Mesothelial cell of epicardium (in vitro differentiated cells): ENCODE measurements at regions not wholly inside any gene's neighbourhood (a gene's known extent, or its start where the extent isn't known, plus 50 kb on each side); places are given as distances from the start of the nearest gene placed in this dataset.

Experiments used
- DNase-seq, 2 experiments: peaks; one replicate each; pipeline ENCODE4 v3.0.0; 2021; ENCODE audit warnings: low spot score in 2 of 2; ENCODE audit not compliant: unreplicated experiment in 2 of 2
- H3K27ac Mint-ChIP-seq: 2 replicates; pipeline ENCODE4 v1.8.0; 2021; ENCODE audit warnings: mixed read lengths
- H3K27me3 Mint-ChIP-seq: 2 replicates; pipeline ENCODE4 v1.8.0; 2021; ENCODE audit warnings: low read depth, mixed read lengths
- H3K36me3 Mint-ChIP-seq: 2 replicates; pipeline ENCODE4 v1.8.0; 2021; ENCODE audit warnings: mixed read lengths
- H3K4me1 Mint-ChIP-seq: 2 replicates; pipeline ENCODE4 v1.8.0; 2021; ENCODE audit warnings: mixed read lengths
- H3K4me3 Mint-ChIP-seq: 2 replicates; pipeline ENCODE4 v1.8.0; 2021; ENCODE audit warnings: mild to moderate bottlenecking, moderate library complexity, mixed read lengths
- H3K9me3 Mint-ChIP-seq: 2 replicates; pipeline ENCODE4 v1.8.0; 2021; ENCODE audit warnings: mixed read lengths
- TF ChIP-seq, protein P1 (sequence below): fragments of 200-600 bp; sonication (generic); IDR thresholded peaks from one replicate; pipeline ENCODE4 v1.5.0; 2021; ENCODE audit warnings: antibody characterized with exemption; ENCODE audit not compliant: unreplicated experiment

DNA sequence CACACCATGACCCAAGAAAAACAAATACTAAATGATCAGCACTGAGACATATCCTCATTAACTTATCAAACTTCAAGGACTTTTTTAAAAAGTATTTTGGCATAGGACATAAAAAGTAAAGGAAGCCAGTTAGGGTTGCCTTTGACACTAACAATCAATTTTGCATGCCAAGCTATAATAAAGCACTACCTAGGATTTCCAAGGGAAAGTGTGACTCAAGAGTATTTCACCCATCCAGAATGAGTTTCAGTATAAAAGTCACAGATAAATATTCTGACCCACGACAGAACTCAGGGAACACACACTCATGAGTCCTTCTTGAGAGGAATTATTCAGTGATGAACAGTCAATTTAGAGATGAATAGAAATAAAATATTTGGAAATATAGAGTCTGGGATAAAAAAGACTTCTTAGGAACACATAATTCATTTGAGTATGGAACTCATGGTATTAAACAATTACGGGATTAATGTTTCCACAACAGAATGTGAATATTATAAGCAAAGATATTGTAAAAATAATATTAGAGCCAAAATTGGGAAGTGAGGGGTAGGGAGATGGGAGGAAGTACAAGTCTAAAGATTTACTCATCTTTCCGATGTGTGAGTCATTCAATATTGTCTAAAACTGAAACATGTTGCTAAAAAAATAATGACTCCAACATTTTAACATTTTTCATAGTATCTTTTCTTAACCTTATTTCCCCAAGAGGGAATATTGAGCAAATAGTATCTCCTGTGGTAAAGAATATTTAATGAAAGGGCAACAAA, 143.5 kb upstream of the LNX1 start:
- H3K4me3 Mint-ChIP-seq: no peak overlapping the region
- peaks cover 16% of the 10 kb centered on the region for H3K4me1 Mint-ChIP-seq
- H3K36me3 Mint-ChIP-seq: no peaks in the 10 kb centered on the region
- TF ChIP-seq, protein P1, sequence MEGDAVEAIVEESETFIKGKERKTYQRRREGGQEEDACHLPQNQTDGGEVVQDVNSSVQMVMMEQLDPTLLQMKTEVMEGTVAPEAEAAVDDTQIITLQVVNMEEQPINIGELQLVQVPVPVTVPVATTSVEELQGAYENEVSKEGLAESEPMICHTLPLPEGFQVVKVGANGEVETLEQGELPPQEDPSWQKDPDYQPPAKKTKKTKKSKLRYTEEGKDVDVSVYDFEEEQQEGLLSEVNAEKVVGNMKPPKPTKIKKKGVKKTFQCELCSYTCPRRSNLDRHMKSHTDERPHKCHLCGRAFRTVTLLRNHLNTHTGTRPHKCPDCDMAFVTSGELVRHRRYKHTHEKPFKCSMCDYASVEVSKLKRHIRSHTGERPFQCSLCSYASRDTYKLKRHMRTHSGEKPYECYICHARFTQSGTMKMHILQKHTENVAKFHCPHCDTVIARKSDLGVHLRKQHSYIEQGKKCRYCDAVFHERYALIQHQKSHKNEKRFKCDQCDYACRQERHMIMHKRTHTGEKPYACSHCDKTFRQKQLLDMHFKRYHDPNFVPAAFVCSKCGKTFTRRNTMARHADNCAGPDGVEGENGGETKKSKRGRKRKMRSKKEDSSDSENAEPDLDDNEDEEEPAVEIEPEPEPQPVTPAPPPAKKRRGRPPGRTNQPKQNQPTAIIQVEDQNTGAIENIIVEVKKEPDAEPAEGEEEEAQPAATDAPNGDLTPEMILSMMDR: no peak
- H3K27ac Mint-ChIP-seq: no peak overlapping the region
- DNase-seq: no peak
- H3K27me3 Mint-ChIP-seq: peaks cover 3% of the 10 kb centered on the region
- no peaks in the 10 kb centered on the region for H3K9me3 Mint-ChIP-seq

DNA sequence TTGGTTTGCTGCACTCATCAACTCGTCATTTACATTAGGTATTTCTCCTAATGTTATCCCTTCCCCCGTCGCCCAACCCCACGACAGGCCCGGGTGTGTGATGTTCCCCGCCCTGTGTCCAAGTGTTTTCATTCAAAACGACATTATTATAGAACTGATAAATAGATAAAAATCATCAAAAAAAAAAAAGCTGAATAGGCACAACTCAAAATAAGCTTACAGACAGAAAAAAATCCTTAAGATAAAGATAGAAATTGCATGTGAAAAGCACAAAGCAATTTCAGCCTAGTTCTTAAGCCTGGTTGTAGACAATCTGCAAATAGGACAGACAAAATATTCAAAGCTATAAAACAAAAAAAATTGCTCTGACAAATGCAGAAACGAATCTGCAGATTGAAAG, 142.9 kb upstream of the LNX1 start:
- H3K9me3 Mint-ChIP-seq: no peaks in the 10 kb centered on the region
- DNase-seq: no peak
- H3K27me3 Mint-ChIP-seq: peaks cover 3% of the 10 kb centered on the region
- peaks cover 17% of the 10 kb centered on the region for H3K4me1 Mint-ChIP-seq
- H3K36me3 Mint-ChIP-seq: no peaks in the 10 kb centered on the region
- TF ChIP-seq, protein P1: no peak
- no peak overlapping the region for H3K27ac Mint-ChIP-seq
- no peak overlapping the region for H3K4me3 Mint-ChIP-seq

DNA sequence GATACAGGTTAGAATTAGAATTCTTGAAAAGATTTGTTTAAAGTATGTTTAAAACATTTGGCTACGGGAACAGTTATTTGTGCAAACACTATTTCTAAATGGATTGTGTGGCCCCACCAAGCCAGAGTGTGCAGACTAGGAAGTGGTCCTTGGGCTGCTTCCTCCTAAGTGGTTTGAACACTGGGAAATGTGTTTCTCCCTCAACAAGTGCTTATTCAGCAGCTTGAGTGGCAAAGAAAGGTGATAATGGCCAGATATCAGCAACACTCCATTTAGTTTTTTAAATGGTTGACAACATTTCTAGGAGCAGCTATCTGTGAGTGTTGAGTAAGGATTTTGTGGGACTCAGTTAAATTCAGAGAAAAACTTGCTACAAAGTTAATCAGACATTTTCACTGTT, 141.4 kb upstream of the LNX1 start:
- DNase-seq: no peak
- no peak overlapping the region for H3K4me3 Mint-ChIP-seq
- TF ChIP-seq, protein P1: no peak
- no peaks in the 10 kb centered on the region for H3K36me3 Mint-ChIP-seq
- no peaks in the 10 kb centered on the region for H3K9me3 Mint-ChIP-seq
- H3K27ac Mint-ChIP-seq: no peak overlapping the region
- H3K4me1 Mint-ChIP-seq: peaks cover 17% of the 10 kb centered on the region
- peaks cover 3% of the 10 kb centered on the region for H3K27me3 Mint-ChIP-seq

DNA sequence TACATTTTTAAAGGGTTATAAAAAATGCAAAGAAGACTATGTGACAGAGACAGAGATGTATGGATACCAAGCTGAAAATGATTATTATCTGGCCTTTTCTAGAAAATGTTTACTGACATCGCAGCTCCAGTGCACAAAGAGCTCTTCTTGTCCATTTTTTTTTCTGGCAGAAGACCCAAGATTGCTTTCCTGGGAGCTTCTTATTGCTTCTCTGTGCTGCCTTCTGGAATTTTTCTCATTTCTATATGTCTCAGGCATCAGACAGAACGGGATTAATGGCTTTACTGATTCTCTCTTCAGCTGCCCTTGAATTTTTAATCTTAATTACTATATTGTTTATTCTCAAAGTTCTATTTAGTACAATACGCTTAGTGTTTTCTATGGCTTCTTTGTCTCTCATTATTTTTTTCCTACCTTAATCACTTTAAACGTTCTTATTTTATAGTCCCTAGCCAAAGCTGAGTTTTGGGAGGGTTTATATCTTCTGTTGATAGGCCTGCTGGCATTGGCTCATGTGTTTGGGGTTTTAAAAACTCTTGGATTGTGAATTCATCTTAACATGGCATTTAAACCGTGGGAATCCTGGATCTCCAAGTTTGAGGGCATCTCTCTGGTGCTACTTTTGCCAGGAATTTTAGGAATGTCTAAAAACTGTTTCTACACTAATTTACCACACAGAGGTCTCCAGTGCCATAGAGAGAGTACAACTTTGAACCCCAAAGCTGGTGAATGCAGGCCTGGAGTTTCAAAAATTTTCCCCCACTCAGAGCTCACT, 138.9 kb upstream of the LNX1 start:
- no peaks in the 10 kb centered on the region for H3K9me3 Mint-ChIP-seq
- no peaks in the 10 kb centered on the region for H3K27me3 Mint-ChIP-seq
- no peak for DNase-seq
- H3K4me1 Mint-ChIP-seq: peaks cover 17% of the 10 kb centered on the region
- peak overlapping the region; percentile 70 for H3K27ac Mint-ChIP-seq
- no peak overlapping the region for H3K4me3 Mint-ChIP-seq
- TF ChIP-seq, protein P1: no peak
- no peaks in the 10 kb centered on the region for H3K36me3 Mint-ChIP-seq

DNA sequence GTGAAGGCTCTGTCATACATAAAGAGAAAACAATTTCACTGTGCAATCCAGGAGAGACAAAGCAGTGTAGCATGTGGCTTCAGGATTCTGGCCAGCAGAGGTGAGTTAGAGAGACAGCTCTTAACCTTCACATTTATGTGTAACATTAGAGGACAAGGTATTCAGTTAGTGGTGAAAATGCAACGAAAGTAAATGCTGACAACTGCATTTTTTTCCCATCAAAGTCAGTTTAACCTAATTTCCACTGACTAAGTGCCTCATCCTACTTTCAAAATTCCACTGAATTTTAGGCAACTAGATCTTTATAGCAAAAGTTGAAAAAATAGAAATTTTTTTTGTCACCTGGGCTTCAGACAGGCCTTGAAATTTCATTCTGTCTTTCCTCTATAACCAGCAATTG, 130.8 kb upstream of the LNX1 start:
- Mint-ChIP-seq H3K4me1 (peaks cover 6% of the 10 kb centered on the region), H3K27me3 (peaks cover 14% of the 10 kb centered on the region), H3K27ac (no peak overlapping the region), H3K9me3 (no peaks in the 10 kb centered on the region), H3K4me3 (no peak overlapping the region), H3K36me3 (no peaks in the 10 kb centered on the region)
- no peak for DNase-seq
- TF ChIP-seq, protein P1: no peak
